Colonic mucosa (tissue), 4 donors: ENCODE measurements at regions not wholly inside any gene's neighbourhood (a gene's known extent, or its start where the extent isn't known, plus 50 kb on each side); places are given as distances from the start of the nearest gene placed in this dataset.
"Not testable (repeated sequence)": the region's sequence is repeated elsewhere in the genome, so short reads cannot be mapped to it uniquely, and the experiment has no call there.

Experiments
- DNase-seq: peaks from one replicate; pipeline ENCODE4 v3.0.0-alpha.2; 2020
- H3K27ac ChIP-seq: fragments of 200-600 bp; one replicate; pipeline ENCODE4 v1.8.0; 2021
- H3K27me3 ChIP-seq: fragments of 200-600 bp; one replicate; pipeline ENCODE4 v1.8.0; 2021
- H3K36me3 ChIP-seq: fragments of 200-600 bp; one replicate; pipeline ENCODE4 v1.8.0; 2021
- H3K4me1 ChIP-seq: fragments of 200-600 bp; one replicate; pipeline ENCODE4 v1.8.0; 2021; ENCODE audit warnings: mild to moderate bottlenecking
- H3K4me3 ChIP-seq: fragments of 200-600 bp; one replicate; pipeline ENCODE4 v1.8.0; 2021
- H3K9ac ChIP-seq, 2 donors: one replicate each; pipeline ENCODE4 v1.7.0; 2013; ENCODE audit warnings: control low read depth in 2 of 2, low read depth in 2 of 2, low read length in 2 of 2
- H3K9me3 ChIP-seq: fragments of 200-600 bp; one replicate; pipeline ENCODE4 v1.8.0; 2021
- intact Hi-C: fragments of 100-400 bp; cut with DNase I; formaldehyde crosslinking; loops from one replicate; pipeline ENCODE4 v1.14.1; 2022
- TF ChIP-seq, protein P1 (sequence below): fragments of 200-600 bp; IDR thresholded peaks from one replicate; pipeline ENCODE4 v1.8.0; 2022; ENCODE audit warnings: antibody characterized with exemption, mild to moderate bottlenecking
- donor health status: healthy.
- donor health status: DM: no; HTN: no; CAD: no.
- donor health status: DM: no; HTN: no; CAD: no.

- TF ChIP-seq, protein P1, sequence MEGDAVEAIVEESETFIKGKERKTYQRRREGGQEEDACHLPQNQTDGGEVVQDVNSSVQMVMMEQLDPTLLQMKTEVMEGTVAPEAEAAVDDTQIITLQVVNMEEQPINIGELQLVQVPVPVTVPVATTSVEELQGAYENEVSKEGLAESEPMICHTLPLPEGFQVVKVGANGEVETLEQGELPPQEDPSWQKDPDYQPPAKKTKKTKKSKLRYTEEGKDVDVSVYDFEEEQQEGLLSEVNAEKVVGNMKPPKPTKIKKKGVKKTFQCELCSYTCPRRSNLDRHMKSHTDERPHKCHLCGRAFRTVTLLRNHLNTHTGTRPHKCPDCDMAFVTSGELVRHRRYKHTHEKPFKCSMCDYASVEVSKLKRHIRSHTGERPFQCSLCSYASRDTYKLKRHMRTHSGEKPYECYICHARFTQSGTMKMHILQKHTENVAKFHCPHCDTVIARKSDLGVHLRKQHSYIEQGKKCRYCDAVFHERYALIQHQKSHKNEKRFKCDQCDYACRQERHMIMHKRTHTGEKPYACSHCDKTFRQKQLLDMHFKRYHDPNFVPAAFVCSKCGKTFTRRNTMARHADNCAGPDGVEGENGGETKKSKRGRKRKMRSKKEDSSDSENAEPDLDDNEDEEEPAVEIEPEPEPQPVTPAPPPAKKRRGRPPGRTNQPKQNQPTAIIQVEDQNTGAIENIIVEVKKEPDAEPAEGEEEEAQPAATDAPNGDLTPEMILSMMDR: no peak
- intact Hi-C loops: no loop called here
- H3K27me3 ChIP-seq: no peaks in the 10 kb centered on the region
- no peaks in the 10 kb centered on the region for H3K9me3 ChIP-seq
- H3K4me1 ChIP-seq: no peaks in the 10 kb centered on the region
- no peak for DNase-seq
- H3K36me3 ChIP-seq: no peaks in the 10 kb centered on the region
- no peak overlapping the region for H3K27ac ChIP-seq
- no peak overlapping the region for H3K4me3 ChIP-seq
- H3K9ac ChIP-seq: no peak overlapping the region
These were observed 148.5 kb downstream of the MTERF1 start for GRCh38 chr7:91731976-91732375.

- no peak overlapping the region for H3K4me3 ChIP-seq
- DNase-seq: no peak
- intact Hi-C loops: no loop called here
These were observed 131.1 kb downstream of the MTERF1 start for GRCh38 chr7:91749418-91749817.

DNA sequence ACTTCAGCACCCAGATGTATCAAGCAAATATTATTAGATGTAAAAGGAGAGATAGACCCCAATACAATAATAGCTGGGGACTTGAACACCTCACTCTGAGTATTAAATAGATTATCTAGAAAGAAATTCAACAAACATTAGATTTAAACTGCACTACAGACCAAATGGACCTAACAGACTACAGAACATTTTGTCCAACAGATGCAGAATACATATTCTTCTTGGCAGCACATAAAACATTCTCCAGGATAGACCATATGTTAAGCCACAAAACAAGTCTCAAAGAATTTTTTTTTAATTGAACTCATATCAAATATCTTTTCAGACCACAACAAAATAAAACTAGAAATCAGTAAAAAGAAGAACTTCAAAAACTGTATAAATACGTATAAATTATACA is 130.4 kb downstream of the MTERF1 start:
- TF ChIP-seq, protein P1: no peak
- Histone ChIP-seq H3K4me1 (no peaks in the 10 kb centered on the region), H3K36me3 (no peaks in the 10 kb centered on the region), H3K9me3 (no peaks in the 10 kb centered on the region), H3K4me3 (no peak overlapping the region), H3K27me3 (no peaks in the 10 kb centered on the region), H3K9ac (no peak overlapping the region), H3K27ac (no peak overlapping the region)
- no peak for DNase-seq
- intact Hi-C loops: no loop called here

More at GRCh38 chr7:91749418-91749817, 131.1 kb downstream of the MTERF1 start:
- H3K9me3 ChIP-seq: no peaks in the 10 kb centered on the region
- no peak overlapping the region for H3K27ac ChIP-seq
- no peaks in the 10 kb centered on the region for H3K36me3 ChIP-seq
- TF ChIP-seq, protein P1: no peak
- H3K27me3 ChIP-seq: no peaks in the 10 kb centered on the region
- H3K9ac ChIP-seq: no peak overlapping the region
- H3K4me1 ChIP-seq: no peaks in the 10 kb centered on the region

DNA sequence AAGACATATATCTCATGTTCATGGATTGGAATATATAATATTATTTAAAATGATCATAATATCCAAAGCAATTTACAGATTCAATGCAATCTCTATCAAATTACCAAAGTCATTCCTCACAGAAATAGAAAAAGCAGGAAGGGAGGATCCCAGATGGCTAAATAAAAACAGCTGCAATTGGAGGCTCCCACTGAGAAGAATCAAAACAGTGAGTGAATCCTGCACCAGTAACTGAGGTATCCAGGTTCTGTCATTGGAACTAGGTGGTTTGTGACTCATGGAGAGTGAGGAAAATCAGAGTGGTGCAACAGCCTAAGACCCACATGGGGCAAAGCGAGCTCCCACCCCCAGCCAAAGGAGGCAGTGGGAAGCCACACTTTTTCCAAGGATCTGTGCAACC is 128.4 kb downstream of the MTERF1 start:
- Histone ChIP-seq H3K9me3 (no peaks in the 10 kb centered on the region), H3K4me1 (no peaks in the 10 kb centered on the region), H3K9ac (no peak overlapping the region), H3K27ac (no peak overlapping the region), H3K36me3 (no peaks in the 10 kb centered on the region), H3K27me3 (no peaks in the 10 kb centered on the region), H3K4me3 (no peak overlapping the region)
- no peak for DNase-seq
- intact Hi-C loops: no loop called here
- TF ChIP-seq, protein P1: no peak

DNA sequence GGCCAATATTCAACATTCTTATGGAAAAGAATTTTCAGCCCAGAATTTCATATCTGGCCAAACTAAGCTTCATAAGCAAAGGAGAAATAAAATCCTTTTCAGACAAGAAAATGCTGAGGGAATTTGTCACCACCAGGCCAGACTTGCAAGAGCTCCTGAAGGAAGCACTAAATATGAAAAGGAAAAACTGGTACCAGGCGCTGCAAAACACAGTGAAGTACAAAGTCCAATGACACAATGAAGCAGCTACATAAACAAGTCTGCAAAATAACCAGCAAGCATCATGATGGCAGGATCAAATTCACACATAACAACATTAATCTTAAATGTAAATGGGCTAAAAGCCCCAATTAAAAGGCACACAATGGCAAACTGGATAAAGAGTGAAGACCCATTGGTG is 126.2 kb downstream of the MTERF1 start:
- not testable (repeated sequence) for DNase-seq

GRCh38 chr7:91755121-91755520 is 125.4 kb downstream of the MTERF1 start:
- H3K9me3 ChIP-seq, H3K4me3 ChIP-seq, H3K27me3 ChIP-seq, DNase-seq, H3K36me3 ChIP-seq, H3K9ac ChIP-seq, H3K4me1 ChIP-seq, intact Hi-C loops, H3K27ac ChIP-seq: not testable (repeated sequence)

More for the DNA sequence above, 126.2 kb downstream of the MTERF1 start:
- H3K27me3 ChIP-seq, H3K36me3 ChIP-seq, H3K9ac ChIP-seq, H3K4me3 ChIP-seq, H3K9me3 ChIP-seq, H3K4me1 ChIP-seq, intact Hi-C loops, H3K27ac ChIP-seq: not testable (repeated sequence)
